ENCODE measurements at regions not wholly inside any gene's neighbourhood (a gene's known extent, or its start where the extent isn't known, plus 50 kb on each side); places are given as distances from the start of the nearest gene placed in this dataset.

- TF ChIP-seq CTCF (IDR thresholded peaks at IDR 0.05; ENCODE audit: low read length) (no peak), EZH2 (IDR thresholded peaks at IDR 0.05; ENCODE audit: borderline replicate concordance, low read length) (no peak)
Observed at GRCh38 chr5:167999182-167999581, 292.3 kb upstream of the WWC1 start.
